WTC11 (cell line): ENCODE measurements at regions not wholly inside any gene's neighbourhood (a gene's known extent, or its start where the extent isn't known, plus 50 kb on each side); places are given as distances from the start of the nearest gene placed in this dataset. TPM values are rescaled to one million over a fixed set of nuclear protein-coding genes. Genes with fewer than 3 reads are reported as not detected.

Experiments
- AR ChIP-seq: fragments of 250-450 bp; sonication (Bioruptor Pico); IDR thresholded peaks from 2 replicates; pipeline ENCODE4 v1.9.0; 2021; ENCODE audit warnings: mild to moderate bottlenecking
- E2F1 ChIP-seq: sonication (generic); formaldehyde crosslinking; IDR thresholded peaks from 2 replicates; pipeline ENCODE4 v1.8.0; 2022; ENCODE audit warnings: mild to moderate bottlenecking, missing genetic modification reagents
- microRNA-seq: library from miRNA; unstranded; fragments of <30 nt; microRNA quantifications from one replicate; pipeline ENCODE4 v1.2.0, GENCODE V29; 2022; ENCODE audit warnings: borderline number of aligned reads

- no peak for TF ChIP-seq E2F1
- no peak for TF ChIP-seq AR (CRISPR knock-in tag)
These were observed 53.7 kb upstream of the ADAMTS19 start (continued) for GRCh38 chr5:129406440-129406839.

Small RNAs in the stretch of these regions (microRNA-seq; reads per million reads assigned to microRNA genes)
- not detected for gene MIR4460
